ENCODE measurements at regions not wholly inside any gene's neighbourhood (a gene's known extent, or its start where the extent isn't known, plus 50 kb on each side); places are given as distances from the start of the nearest gene placed in this dataset.

GRCh38 chr2:14358339-14358738, 274.2 kb upstream of the LRATD1 start:
- Histone ChIP-seq H3K9ac (no peak overlapping the region), H3K27ac (no peak overlapping the region), H3K27me3 (ENCODE audit: control insufficient read depth, insufficient read depth, low read length) (no peaks in the 10 kb centered on the region), H3K4me2 (ENCODE audit: low read length) (no peak overlapping the region), H3K9me3 (ENCODE audit: control insufficient read depth, low read length) (no peaks in the 10 kb centered on the region), H3K36me3 (ENCODE audit: control insufficient read depth, insufficient read depth, low read length) (no peaks in the 10 kb centered on the region), H3K4me3 (ENCODE audit: low read depth, low read length) (no peak overlapping the region), H3K79me2 (no peaks in the 10 kb centered on the region), H2AFZ (no peak overlapping the region), H3K4me1 (no peaks in the 10 kb centered on the region)
- no peak for TF ChIP-seq CTCF (IDR thresholded peaks at IDR 0.05)

GRCh38 chr2:14358774-14359173, 273.7 kb upstream of the LRATD1 start:
- Histone ChIP-seq H3K27me3 (ENCODE audit: control insufficient read depth, insufficient read depth, low read length) (no peaks in the 10 kb centered on the region), H3K9ac (no peak overlapping the region), H3K79me2 (no peaks in the 10 kb centered on the region), H3K9me3 (ENCODE audit: control insufficient read depth, low read length) (no peaks in the 10 kb centered on the region), H3K4me3 (ENCODE audit: low read depth, low read length) (no peak overlapping the region), H3K4me2 (ENCODE audit: low read length) (no peak overlapping the region), H3K4me1 (no peaks in the 10 kb centered on the region), H2AFZ (no peak overlapping the region), H3K36me3 (ENCODE audit: control insufficient read depth, insufficient read depth, low read length) (no peaks in the 10 kb centered on the region), H3K27ac (no peak overlapping the region)
- TF ChIP-seq CTCF (IDR thresholded peaks at IDR 0.05) = no peak

GRCh38 chr2:14363137-14363536, 269.4 kb upstream of the LRATD1 start:
- no peak overlapping the region for H3K4me3 ChIP-seq (ENCODE audit: low read depth, low read length)
- no peak overlapping the region for H3K4me2 ChIP-seq (ENCODE audit: low read length)
- H3K4me1 ChIP-seq = no peaks in the 10 kb centered on the region
- no peaks in the 10 kb centered on the region for H3K36me3 ChIP-seq (ENCODE audit: control insufficient read depth, insufficient read depth, low read length)
- no peaks in the 10 kb centered on the region for H3K9me3 ChIP-seq (ENCODE audit: control insufficient read depth, low read length)
- H3K27ac ChIP-seq = no peak overlapping the region
- H3K27me3 ChIP-seq (ENCODE audit: control insufficient read depth, insufficient read depth, low read length) = no peaks in the 10 kb centered on the region
- H3K9ac ChIP-seq = no peak overlapping the region
- no peak overlapping the region for H2AFZ ChIP-seq
- TF ChIP-seq CTCF (IDR thresholded peaks at IDR 0.05) = no peak
- no peaks in the 10 kb centered on the region for H3K79me2 ChIP-seq

GRCh38 chr2:14363976-14364375, 268.5 kb upstream of the LRATD1 start:
- Histone ChIP-seq H3K27ac (no peak overlapping the region), H3K9me3 (ENCODE audit: control insufficient read depth, low read length) (no peaks in the 10 kb centered on the region), H3K36me3 (ENCODE audit: control insufficient read depth, insufficient read depth, low read length) (no peaks in the 10 kb centered on the region), H3K4me1 (no peaks in the 10 kb centered on the region), H2AFZ (no peak overlapping the region), H3K79me2 (no peaks in the 10 kb centered on the region), H3K4me3 (ENCODE audit: low read depth, low read length) (no peak overlapping the region), H3K4me2 (ENCODE audit: low read length) (no peak overlapping the region), H3K27me3 (ENCODE audit: control insufficient read depth, insufficient read depth, low read length) (no peaks in the 10 kb centered on the region), H3K9ac (no peak overlapping the region)
- TF ChIP-seq CTCF (IDR thresholded peaks at IDR 0.05) = no peak

GRCh38 chr2:14364471-14364870, 268.0 kb upstream of the LRATD1 start:
- Histone ChIP-seq H3K27ac (no peak overlapping the region), H3K4me2 (ENCODE audit: low read length) (no peak overlapping the region), H3K36me3 (ENCODE audit: control insufficient read depth, insufficient read depth, low read length) (no peaks in the 10 kb centered on the region), H3K27me3 (ENCODE audit: control insufficient read depth, insufficient read depth, low read length) (no peaks in the 10 kb centered on the region), H3K9ac (no peak overlapping the region), H3K79me2 (no peaks in the 10 kb centered on the region), H3K9me3 (ENCODE audit: control insufficient read depth, low read length) (no peaks in the 10 kb centered on the region), H3K4me1 (no peaks in the 10 kb centered on the region), H3K4me3 (ENCODE audit: low read depth, low read length) (no peak overlapping the region), H2AFZ (no peak overlapping the region)
- no peak for TF ChIP-seq CTCF (IDR thresholded peaks at IDR 0.05)

Data from parathyroid adenoma (tissue), 2 donors.